Keratinocyte (primary cell): ENCODE measurements at regions not wholly inside any gene's neighbourhood (a gene's known extent, or its start where the extent isn't known, plus 50 kb on each side); places are given as distances from the start of the nearest gene placed in this dataset.

ENCODE experiments used
- DNase-seq: peaks from one replicate; pipeline ENCODE4 v3.0.0-alpha.2; 2011; ENCODE audit warnings: low read depth, missing footprints, low spot score
- FAIRE-seq: peaks from 2 replicates; lab custom pipeline; 2011; peaks lifted over from hg19 to GRCh38; lab: Jason Lieb, UNC
- H2AFZ ChIP-seq: 2 replicates; pipeline ENCODE4 v1.6.0; 2012; ENCODE audit warnings: low read length, control low read depth, inconsistent platforms; ENCODE audit not compliant: control insufficient read depth
- H3K27ac ChIP-seq: 2 replicates; pipeline ENCODE4 v1.5.1; 2011; ENCODE audit warnings: low read length; ENCODE audit not compliant: control insufficient read depth, insufficient read depth
- H3K27me3 ChIP-seq: 3 replicates; pipeline ENCODE4 v1.6.0; 2011; ENCODE audit warnings: low read length; ENCODE audit not compliant: control insufficient read depth, insufficient read depth; ENCODE audit errors: extremely low read depth
- H3K36me3 ChIP-seq, 2 experiments: 2 replicates in 1 of 2; 3 replicates in 1 of 2; pipeline ENCODE4 v1.5.1; 2011; ENCODE audit warnings: low read length in 2 of 2, mild to moderate bottlenecking in 1 of 2; ENCODE audit not compliant: control insufficient read depth in 2 of 2, insufficient read depth in 2 of 2; ENCODE audit errors: extremely low read depth in 1 of 2
- H3K4me1 ChIP-seq: 3 replicates; pipeline ENCODE4 v1.5.1; 2011; ENCODE audit warnings: low read length; ENCODE audit not compliant: control insufficient read depth, insufficient read depth; ENCODE audit errors: extremely low read depth
- H3K4me2 ChIP-seq: 3 replicates; pipeline ENCODE4 v1.6.0; 2011; ENCODE audit warnings: low read depth, low read length; ENCODE audit not compliant: control insufficient read depth, insufficient read depth; ENCODE audit errors: extremely low read depth
- H3K4me3 ChIP-seq, 3 experiments: fragments of 200-600 bp in 1 of 3; sonication (generic) in 1 of 3; 2 replicates in 2 of 3; 3 replicates in 1 of 3; pipeline ENCODE4 v1.5.1; 2011 to 2016; ENCODE audit warnings: low read length in 3 of 3, mild to moderate bottlenecking in 3 of 3, control low read depth in 2 of 3, inconsistent platforms in 1 of 3, low read depth in 1 of 3, mixed read lengths in 1 of 3, mixed run types in 1 of 3, moderate library complexity in 1 of 3; ENCODE audit not compliant: control insufficient read depth in 2 of 3, insufficient read depth in 2 of 3; ENCODE audit errors: extremely low read depth in 1 of 3
- H3K79me2 ChIP-seq: 2 replicates; pipeline ENCODE4 v1.6.0; 2012; ENCODE audit warnings: low read length; ENCODE audit not compliant: control insufficient read depth, insufficient read depth
- H3K9ac ChIP-seq: 3 replicates; pipeline ENCODE4 v1.6.0; 2011; ENCODE audit warnings: low read length; ENCODE audit not compliant: control insufficient read depth, insufficient read depth; ENCODE audit errors: extremely low read depth
- H3K9me1 ChIP-seq: 3 replicates; pipeline ENCODE4 v1.6.0; 2011; ENCODE audit warnings: low read length; ENCODE audit not compliant: control insufficient read depth, insufficient read depth; ENCODE audit errors: extremely low read depth
- H3K9me3 ChIP-seq: 2 replicates; pipeline ENCODE4 v1.5.1; 2012; ENCODE audit warnings: low read depth, low read length; ENCODE audit not compliant: control insufficient read depth
- H4K20me1 ChIP-seq: 3 replicates; pipeline ENCODE4 v1.6.0; 2011; ENCODE audit warnings: low read length; ENCODE audit not compliant: control insufficient read depth, insufficient read depth; ENCODE audit errors: extremely low read depth
- CTCF ChIP-seq, 3 experiments: IDR thresholded peaks in 1 of 3; conservative IDR thresholded peaks in 1 of 3; optimal IDR thresholded peaks in 1 of 3; 2 replicates in 2 of 3; 3 replicates in 1 of 3; pipeline versions ENCODE3 to v1.5.1; 2011; ENCODE audit warnings: low read length in 3 of 3, mild to moderate bottlenecking in 3 of 3, moderate library complexity in 2 of 3, control low read depth in 1 of 3, inconsistent platforms in 1 of 3; ENCODE audit not compliant: insufficient read depth in 2 of 3; ENCODE audit errors: extremely low read depth in 1 of 3
- EZH2 ChIP-seq: IDR thresholded peaks from one replicate; pipeline ENCODE4 v1.6.1; 2012; ENCODE audit warnings: inconsistent platforms, mild to moderate bottlenecking, low read length, moderate library complexity
- dilution Hi-C: fragments of 300-500 bp; cut with MboI; formaldehyde crosslinking; loops from one replicate; pipeline ENCODE4 v1.7.0; 2020; ENCODE audit warnings: low sequenced_read_pairs; ENCODE audit not compliant: extremely low pct_ligation_motif_present

GRCh38 chrX:20442597-20442996 is 175.9 kb upstream of the RPS6KA3 start:
- peak; percentile 52 for DNase-seq
- no peak overlapping the region for H2AFZ ChIP-seq
- no peak overlapping the region for H3K4me3 ChIP-seq
- H3K27me3 ChIP-seq, result no peaks in the 10 kb centered on the region
- TF ChIP-seq EZH2 (no peak), CTCF (optimal IDR thresholded peaks at IDR 0.05 in 1 of 3, IDR thresholded peaks at IDR 0.05 in 1 of 3, conservative IDR thresholded peaks at IDR 0.05 in 1 of 3; ENCODE audit: extremely low read depth in 1 of 3, insufficient read depth in 2 of 3, low read length in 3 of 3) (peak; percentile 66 to 77 (median 70))
- no peak overlapping the region for H3K9ac ChIP-seq
- dilution Hi-C loops, result no loop called here
- H3K4me1 ChIP-seq, result no peaks in the 10 kb centered on the region
- no peaks in the 10 kb centered on the region for H3K79me2 ChIP-seq
- no peak overlapping the region for H3K27ac ChIP-seq
- H4K20me1 ChIP-seq, result no peaks in the 10 kb centered on the region
- H3K9me1 ChIP-seq, result no peaks in the 10 kb centered on the region
- no peaks in the 10 kb centered on the region for H3K9me3 ChIP-seq
- no peaks in the 10 kb centered on the region for H3K36me3 ChIP-seq
- H3K4me2 ChIP-seq, result no peak overlapping the region
- FAIRE-seq, result peak; percentile 26

GRCh38 chrX:20441123-20441522 is 174.4 kb upstream of the RPS6KA3 start:
- TF ChIP-seq EZH2, result no peak
- no peak for TF ChIP-seq CTCF (optimal IDR thresholded peaks at IDR 0.05 in 1 of 3, IDR thresholded peaks at IDR 0.05 in 1 of 3, conservative IDR thresholded peaks at IDR 0.05 in 1 of 3; ENCODE audit: extremely low read depth in 1 of 3, insufficient read depth in 2 of 3, low read length in 3 of 3)
- no peak for FAIRE-seq
- H3K4me1 ChIP-seq, result no peaks in the 10 kb centered on the region

More at GRCh38 chrX:20441123-20441522, 174.4 kb upstream of the RPS6KA3 start:
- Histone ChIP-seq H3K27ac (no peak overlapping the region), H3K9ac (no peak overlapping the region), H3K27me3 (no peaks in the 10 kb centered on the region), H3K4me2 (no peak overlapping the region), H3K9me3 (no peaks in the 10 kb centered on the region), H3K9me1 (no peaks in the 10 kb centered on the region), H3K36me3 (no peaks in the 10 kb centered on the region), H4K20me1 (no peaks in the 10 kb centered on the region), H2AFZ (no peak overlapping the region), H3K79me2 (no peaks in the 10 kb centered on the region), H3K4me3 (no peak overlapping the region)
- dilution Hi-C loops, result no loop called here
- DNase-seq, result no peak
